HepG2 (cell line): ENCODE measurements at regions not wholly inside any gene's neighbourhood (a gene's known extent, or its start where the extent isn't known, plus 50 kb on each side); places are given as distances from the start of the nearest gene placed in this dataset.
"Not testable (repeated sequence)": the region's sequence is repeated elsewhere in the genome, so short reads cannot be mapped to it uniquely, and the experiment has no call there.

Experiments
- ATAC-seq: fragments of 200-7000 bp; cut with Tn5 transposase; 3 replicates; pipeline ENCODE4 v1.9.1; 2020; ENCODE audit warnings: mild to moderate bottlenecking, moderate library complexity
- BruUV-seq: library from RNA; stranded (reverse); fragments of 400-500 nt; replicated peaks from 2 replicates; lab custom pipeline; 2021; lab: Mats Ljungman, UMichigan
- CTCF ChIA-PET: fragments of 300-600 bp; formaldehyde crosslinking; extraction: SDS; loops from one replicate; lab custom pipeline; 2021; ENCODE audit warnings: low total read pairs, inconsistent platforms, low intra/inter-chr PET ratio; lab: Yijun Ruan, JAX
- POLR2A ChIA-PET: fragments of 350-600 bp; sonication (Branson Sonifier 250); formaldehyde crosslinking; loops from one replicate; lab custom pipeline; 2020; ENCODE audit warnings: antibody characterized with exemption, inconsistent platforms; lab: Yijun Ruan, JAX
- DNase-seq: peaks from one replicate; pipeline ENCODE4 v3.0.0-alpha.2; 2015; ENCODE audit warnings: low spot score
- FAIRE-seq: peaks from 3 replicates; lab custom pipeline; 2011; peaks lifted over from hg19 to GRCh38; lab: Jason Lieb, UNC
- H2AFZ ChIP-seq: one replicate; pipeline ENCODE4 v1.6.1; 2011; ENCODE audit warnings: low read length, inconsistent platforms
- H3K27ac ChIP-seq: fragments of 300-600 bp; 3 replicates; pipeline ENCODE4 v1.8.0; 2011; ENCODE audit warnings: mixed run types, mild to moderate bottlenecking, mixed read lengths, low read length, inconsistent platforms; ENCODE audit not compliant: insufficient read depth; ENCODE audit errors: extremely low read length
- H3K27me3 ChIP-seq, 2 experiments: fragments of 200-600 bp in 1 of 2; 2 replicates in 1 of 2; 3 replicates in 1 of 2; pipeline versions ENCODE4 v1.6.0 to v1.8.0; 2011; ENCODE audit warnings: low read length in 2 of 2, mild to moderate bottlenecking in 2 of 2, moderate library complexity in 2 of 2, inconsistent platforms in 1 of 2; ENCODE audit not compliant: insufficient read depth in 2 of 2, control insufficient read depth in 1 of 2
- H3K36me3 ChIP-seq, 2 experiments: fragments of 200-600 bp in 1 of 2; replicated peaks in 1 of 2; 2 replicates in 1 of 2; 3 replicates in 1 of 2; pipeline versions ENCODE4 v1.5.1 to v1.8.0; 2011; ENCODE audit warnings: low read length in 2 of 2, inconsistent platforms in 1 of 2; ENCODE audit not compliant: insufficient read depth in 2 of 2, control insufficient read depth in 1 of 2
- H3K4me1 ChIP-seq: 2 replicates; pipeline ENCODE4 v1.5.1; 2012; ENCODE audit warnings: low read length, inconsistent platforms; ENCODE audit not compliant: insufficient read depth
- H3K4me2 ChIP-seq: 2 replicates; pipeline ENCODE4 v1.6.0; 2011; ENCODE audit warnings: low read depth, low read length, inconsistent platforms
- H3K4me3 ChIP-seq, 3 experiments: fragments of 200-600 bp in 1 of 3; sonication (generic), shearing (Covaris generic) in 1 of 3; replicated peaks in 1 of 3; 2 replicates each; pipeline ENCODE4 v1.5.1; 2011 to 2016; ENCODE audit warnings: low read length in 3 of 3, inconsistent platforms in 2 of 3, low read depth in 2 of 3, mild to moderate bottlenecking in 2 of 3, control low read depth in 1 of 3, mixed read lengths in 1 of 3; ENCODE audit not compliant: insufficient read depth in 1 of 3
- H3K79me2 ChIP-seq: one replicate; pipeline ENCODE4 v1.6.1; 2011; ENCODE audit warnings: low read length, inconsistent platforms; ENCODE audit not compliant: insufficient read depth
- H3K9ac ChIP-seq: 2 replicates; pipeline ENCODE4 v1.6.0; 2011; ENCODE audit warnings: mild to moderate bottlenecking, low read depth, low read length, inconsistent platforms; ENCODE audit not compliant: insufficient read depth
- H3K9me3 ChIP-seq: 2 replicates; pipeline ENCODE4 v1.5.1; 2012; ENCODE audit warnings: mild to moderate bottlenecking, low read length
- H4K20me1 ChIP-seq: 2 replicates; pipeline ENCODE4 v1.6.0; 2011; ENCODE audit warnings: inconsistent platforms, mild to moderate bottlenecking, low read length, moderate library complexity; ENCODE audit not compliant: insufficient read depth
- CHCHD3 ChIP-seq: sonication (generic); formaldehyde crosslinking; IDR thresholded peaks from 2 replicates; pipeline ENCODE4 v1.8.0; 2022; ENCODE audit warnings: mild to moderate bottlenecking, missing genetic modification reagents, moderate library complexity
- DNMT1 ChIP-seq: sonication (generic); formaldehyde crosslinking; IDR thresholded peaks from 2 replicates; pipeline ENCODE4 v1.5.1; 2020; ENCODE audit warnings: mild to moderate bottlenecking, missing genetic modification reagents
- HMGXB3 ChIP-seq: sonication (generic); formaldehyde crosslinking; IDR thresholded peaks from 2 replicates; pipeline ENCODE4 v1.4.0; 2020; ENCODE audit warnings: missing genetic modification reagents, borderline replicate concordance
- HNF4A ChIP-seq: sonication (generic); formaldehyde crosslinking; IDR thresholded peaks from 2 replicates; pipeline ENCODE4 v1.4.0; 2020; ENCODE audit warnings: missing genetic modification reagents
- MEIS2 ChIP-seq: sonication (generic); formaldehyde crosslinking; IDR thresholded peaks from 2 replicates; pipeline ENCODE4 v1.9.0; 2021; ENCODE audit warnings: mild to moderate bottlenecking, missing genetic modification reagents
- RARG ChIP-seq: sonication (generic); formaldehyde crosslinking; IDR thresholded peaks from 2 replicates; pipeline ENCODE4 v1.4.0; 2020; ENCODE audit warnings: low read depth, mild to moderate bottlenecking, missing genetic modification reagents
- ZNF547 ChIP-seq: sonication (generic); formaldehyde crosslinking; IDR thresholded peaks from 2 replicates; pipeline ENCODE4 v1.5.1; 2020; ENCODE audit warnings: mild to moderate bottlenecking, missing genetic modification reagents
- ZNF720 ChIP-seq: sonication (generic); formaldehyde crosslinking; IDR thresholded peaks from 2 replicates; pipeline ENCODE4 v1.4.0; 2020; ENCODE audit warnings: missing genetic modification reagents
- WGBS: methylation state at CpG from one replicate; pipeline ENCODE4 v1.1.6; 2017; ENCODE audit warnings: low lambda C conversion rate; 5-methylcytosine and 5-hydroxymethylcytosine counted together
- in situ Hi-C: cut with HindIII; loops from 2 replicates; pipeline ENCODE4 v1.10.0; 2017; ENCODE audit warnings: low pct_unique_long_range_greater_than_20kb; ENCODE audit not compliant: extremely low pct_ligation_motif_present
- intact Hi-C: fragments of 100-400 bp; cut with micrococcal nuclease; formaldehyde crosslinking; loops from one replicate; pipeline ENCODE4 v1.10.0; 2022; ENCODE audit not compliant: unreplicated experiment

GRCh38 chr7:68839014-68839413, 759.3 kb upstream of the AUTS2 start:
- DNase-seq = no peak
- POLR2A ChIA-PET = no interaction called here
- no peak overlapping the region for H3K4me2 ChIP-seq
- intact Hi-C loops = no loop called here
- H3K27ac ChIP-seq = no peak overlapping the region
- CTCF ChIA-PET = no interaction called here
- H3K27me3 ChIP-seq = no peaks in the 10 kb centered on the region
- H3K36me3 ChIP-seq = no peaks in the 10 kb centered on the region
- TF ChIP-seq RARG (no peak), DNMT1 (CRISPR knock-in tag) (no peak), ZNF720 (CRISPR knock-in tag) (no peak), CHCHD3 (CRISPR knock-in tag) (no peak), MEIS2 (CRISPR knock-in tag) (no peak), ZNF547 (no peak)
- no peak for FAIRE-seq
- no peaks in the 10 kb centered on the region for H3K9me3 ChIP-seq
- no peaks in the 10 kb centered on the region for H4K20me1 ChIP-seq
- ATAC-seq = no peak
- no peak overlapping the region for H3K4me3 ChIP-seq
- WGBS = 47% methylated on average over 9 of the region's 9 CpGs
- BruUV-seq = no TSS peak
- H3K4me1 ChIP-seq = no peaks in the 10 kb centered on the region; the same call in 1 of the 2 replicates
- H3K79me2 ChIP-seq = no peaks in the 10 kb centered on the region
- no peak overlapping the region for H3K9ac ChIP-seq
- in situ Hi-C loops = no loop called here
- no peak overlapping the region for H2AFZ ChIP-seq

- no peak for ATAC-seq
- Histone ChIP-seq H3K4me1 (no peaks in the 10 kb centered on the region; the same call in 1 of the 2 replicates), H3K27me3 (no peaks in the 10 kb centered on the region), H3K79me2 (no peaks in the 10 kb centered on the region), H3K9me3 (peaks cover 5% of the 10 kb centered on the region; the same call in 1 of the 2 replicates), H3K36me3 (no peaks in the 10 kb centered on the region), H4K20me1 (no peaks in the 10 kb centered on the region), H3K27ac (no peak overlapping the region), H2AFZ (no peak overlapping the region), H3K4me3 (no peak overlapping the region), H3K9ac (no peak overlapping the region), H3K4me2 (no peak overlapping the region)
- ChIA-PET POLR2A (no interaction called here), CTCF (no interaction called here)
- TF ChIP-seq HNF4A (CRISPR knock-in tag) (0 out of 2 replicates have a peak, but pooled peaks have one; percentile 8), HMGXB3 (CRISPR knock-in tag) (no peak)
- no peak for FAIRE-seq
- no peak for DNase-seq
- in situ Hi-C loops (no loop called here), intact Hi-C loops (no loop called here)
- 46% methylated on average over 8 of the region's 9 CpGs for WGBS
- no TSS peak for BruUV-seq
Observed at GRCh38 chr7:68840991-68841390, 757.3 kb upstream of the AUTS2 start.

GRCh38 chr7:68843985-68844384, 754.3 kb upstream of the AUTS2 start:
- ATAC-seq, POLR2A ChIA-PET, BruUV-seq, H3K4me1 ChIP-seq, H3K36me3 ChIP-seq, H3K27ac ChIP-seq, H3K4me3 ChIP-seq, H4K20me1 ChIP-seq, H3K9ac ChIP-seq, DNase-seq, H3K4me2 ChIP-seq, H3K79me2 ChIP-seq, intact Hi-C loops, CTCF ChIA-PET, H3K27me3 ChIP-seq, FAIRE-seq, in situ Hi-C loops, H2AFZ ChIP-seq: not testable (repeated sequence)
- H3K9me3 ChIP-seq = peaks cover 15% of the 10 kb centered on the region
- WGBS = 16% methylated on average over 6 of the region's 6 CpGs
